ENCODE measurements at regions not wholly inside any gene's neighbourhood (a gene's known extent, or its start where the extent isn't known, plus 50 kb on each side); places are given as distances from the start of the nearest gene placed in this dataset.

DNA sequence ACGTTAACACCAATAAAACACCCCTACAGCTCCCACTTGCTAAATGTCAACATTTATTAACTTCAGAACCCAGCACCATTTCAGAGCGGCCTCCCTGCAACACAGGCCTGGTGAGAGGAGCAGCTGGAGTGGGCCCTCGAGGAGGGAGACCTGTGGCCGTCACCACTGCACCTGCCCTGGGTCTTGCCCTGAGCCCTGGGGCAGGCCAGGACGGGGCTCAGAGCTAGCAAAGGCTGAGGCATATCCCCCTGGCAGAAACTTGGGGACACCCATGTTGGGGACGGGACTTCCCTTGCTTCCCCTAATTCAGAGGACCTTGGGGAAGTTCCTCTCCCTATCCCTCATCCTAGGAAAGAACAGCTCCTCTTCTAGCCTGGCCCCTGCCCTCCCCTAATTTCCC lies 137.3 kb upstream of the THY1 start:
- TF ChIP-seq GATA3 (IDR thresholded peaks at IDR 0.05; ENCODE audit: low read depth, low read length), result no peak
- no peak for TF ChIP-seq GATA2 (IDR thresholded peaks at IDR 0.05; ENCODE audit: low read depth, low read length)

DNA sequence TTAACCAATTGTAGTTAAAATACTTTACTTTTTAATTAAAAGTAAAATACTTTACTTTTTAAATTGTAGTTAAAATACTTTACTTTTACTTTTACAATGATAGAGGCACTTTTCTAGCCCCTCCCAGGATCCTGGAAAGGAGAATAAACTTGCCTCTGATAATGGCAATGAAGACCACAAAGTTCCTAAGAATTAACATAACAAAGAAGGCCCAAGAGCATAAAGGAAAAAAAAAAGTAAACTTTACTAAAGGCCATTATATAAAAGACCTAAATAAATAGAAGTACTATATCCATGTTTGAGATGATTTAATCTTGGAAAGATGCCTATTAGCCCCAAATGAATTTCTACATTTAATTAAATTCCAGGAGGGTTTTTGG lies 129.1 kb upstream of the THY1 start:
- TF ChIP-seq GATA2 (IDR thresholded peaks at IDR 0.05; ENCODE audit: low read depth, low read length), result no peak
- no peak for TF ChIP-seq GATA3 (IDR thresholded peaks at IDR 0.05; ENCODE audit: low read depth, low read length)

DNA sequence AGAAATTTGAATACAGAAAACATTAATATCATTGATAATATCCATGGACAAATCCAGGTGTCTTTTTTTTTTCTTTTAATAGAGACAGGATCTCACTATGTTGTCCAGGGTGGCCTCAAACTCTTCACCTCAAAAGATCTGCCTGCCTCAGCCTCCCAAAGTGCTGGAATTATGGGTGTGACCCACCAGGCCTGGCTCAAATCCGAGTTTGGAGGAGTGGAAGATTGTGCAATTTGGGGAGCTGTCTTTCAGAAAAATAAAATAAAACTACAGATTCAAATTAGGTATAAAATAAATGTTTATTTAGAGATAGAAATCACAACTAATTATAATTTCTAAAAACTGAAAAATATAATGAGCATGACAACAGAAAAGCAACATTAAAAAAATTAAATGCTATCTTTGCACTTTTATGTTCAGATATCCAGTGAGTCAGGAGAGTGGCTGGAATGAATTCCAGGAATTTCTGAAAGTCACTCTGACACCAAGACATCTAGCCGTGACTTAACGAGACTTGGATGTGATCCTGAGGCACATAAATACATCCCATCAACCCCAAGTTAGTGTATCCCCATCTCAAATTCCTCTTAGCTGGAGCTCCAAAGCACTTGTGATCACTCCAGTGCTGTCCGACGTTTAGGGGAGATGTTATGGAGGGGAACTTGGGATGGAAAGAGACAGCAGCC lies 128.6 kb upstream of the THY1 start:
- TF ChIP-seq GATA3 (IDR thresholded peaks at IDR 0.05; ENCODE audit: low read depth, low read length) (no peak), GATA2 (IDR thresholded peaks at IDR 0.05; ENCODE audit: low read depth, low read length) (no peak)

DNA sequence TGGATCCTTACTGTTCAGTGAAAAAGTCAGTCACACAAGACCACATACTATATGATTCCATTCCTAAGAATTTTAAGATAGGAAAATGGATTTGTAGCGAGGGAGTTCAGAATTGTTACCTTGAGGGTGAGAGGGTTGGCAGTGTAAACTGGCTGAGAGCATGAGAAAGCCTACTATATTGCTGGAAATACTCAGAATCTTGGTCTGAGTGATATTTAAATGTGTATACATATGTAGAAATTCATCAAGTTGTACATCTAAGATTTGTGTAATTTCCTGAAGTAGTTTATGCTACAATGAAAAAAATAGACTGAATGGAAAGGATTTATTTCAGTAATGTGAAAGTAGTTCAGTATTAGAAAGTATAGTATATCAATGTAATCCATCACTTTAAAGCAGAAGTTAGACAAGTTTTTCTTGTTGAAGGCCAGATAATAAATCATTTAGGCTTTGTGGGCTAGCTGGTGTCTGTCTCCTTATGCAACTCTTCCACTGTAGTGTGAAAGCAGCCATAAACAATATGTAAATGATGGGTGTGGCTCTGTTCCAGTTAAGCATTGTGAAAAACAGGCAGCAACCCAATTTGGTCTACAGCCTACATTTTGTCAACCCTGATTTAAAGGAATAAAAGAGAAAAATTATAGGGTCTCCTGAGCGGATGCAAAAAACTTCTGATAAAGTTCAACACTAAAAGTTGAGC lies 127.2 kb upstream of the THY1 start:
- no peak for TF ChIP-seq GATA2 (IDR thresholded peaks at IDR 0.05; ENCODE audit: low read depth, low read length)
- TF ChIP-seq GATA3 (IDR thresholded peaks at IDR 0.05; ENCODE audit: low read depth, low read length), result no peak

DNA sequence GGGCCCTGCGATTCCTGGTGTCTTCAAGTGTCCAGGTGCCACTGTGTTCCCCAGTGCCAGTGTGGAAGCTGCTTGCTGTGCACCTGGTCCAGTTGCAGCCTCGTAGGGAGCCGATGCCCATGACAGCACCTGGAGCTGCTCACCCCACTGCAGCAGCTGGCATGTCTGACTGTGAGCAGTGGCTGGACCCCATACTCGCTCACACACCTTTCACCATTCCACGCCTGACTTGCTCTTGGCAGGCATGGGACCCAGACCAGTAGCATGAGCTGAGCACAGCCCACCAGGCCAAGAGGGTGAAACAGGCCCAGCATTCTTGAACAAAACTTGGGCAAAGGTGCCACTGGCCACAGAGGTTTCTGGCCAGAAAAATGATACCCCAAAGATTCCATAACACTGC lies 124.5 kb upstream of the THY1 start:
- TF ChIP-seq GATA3 (IDR thresholded peaks at IDR 0.05; ENCODE audit: low read depth, low read length) (no peak), GATA2 (IDR thresholded peaks at IDR 0.05; ENCODE audit: low read depth, low read length) (no peak)

DNA sequence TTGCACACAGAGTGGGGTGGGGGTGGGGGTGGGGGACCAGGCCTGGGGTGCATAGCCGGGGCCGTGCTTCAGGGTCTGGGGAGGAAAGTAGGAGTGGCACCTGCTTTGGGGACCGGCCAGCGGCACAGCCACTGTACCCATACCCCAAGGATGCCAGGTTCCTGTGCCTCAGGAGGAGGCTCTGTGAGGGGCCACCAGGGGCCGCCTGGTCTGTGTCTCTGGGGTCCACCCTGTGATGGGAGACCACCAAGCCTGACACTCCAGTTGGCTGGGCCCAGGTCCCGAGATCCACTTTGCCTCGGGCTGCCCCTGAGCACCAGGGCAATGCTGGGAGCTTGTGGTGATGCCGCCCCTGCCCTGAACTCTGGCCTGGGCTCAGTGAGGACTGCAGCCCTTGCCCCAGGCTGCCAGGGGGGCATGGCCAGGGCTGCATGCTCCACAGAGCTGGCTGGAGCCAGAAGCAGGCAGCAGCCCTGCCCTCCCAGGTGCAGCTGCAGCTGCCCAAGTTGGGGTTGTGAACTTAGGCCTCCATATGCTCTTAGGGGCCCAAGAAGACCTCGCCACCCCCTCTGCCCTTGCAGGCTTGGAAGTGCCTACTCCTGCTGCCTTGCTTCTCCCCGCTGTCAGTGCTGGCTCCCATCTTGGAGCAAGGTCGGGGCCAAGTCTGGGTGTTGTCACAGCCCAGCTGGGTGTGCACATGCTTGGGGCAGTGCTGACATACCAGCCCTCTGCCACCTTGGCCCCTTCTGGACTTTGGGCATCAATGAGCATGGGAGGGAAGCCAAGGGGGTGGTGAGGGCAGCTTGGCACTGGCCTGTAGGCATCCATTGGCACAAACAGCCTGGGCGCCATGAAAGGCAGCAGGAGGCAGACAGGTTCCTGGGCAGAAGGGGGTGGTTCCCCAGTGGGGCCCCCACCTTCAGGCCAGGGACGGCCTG lies 123.3 kb upstream of the THY1 start:
- no peak for TF ChIP-seq GATA2 (IDR thresholded peaks at IDR 0.05; ENCODE audit: low read depth, low read length)
- no peak for TF ChIP-seq GATA3 (IDR thresholded peaks at IDR 0.05; ENCODE audit: low read depth, low read length)

DNA sequence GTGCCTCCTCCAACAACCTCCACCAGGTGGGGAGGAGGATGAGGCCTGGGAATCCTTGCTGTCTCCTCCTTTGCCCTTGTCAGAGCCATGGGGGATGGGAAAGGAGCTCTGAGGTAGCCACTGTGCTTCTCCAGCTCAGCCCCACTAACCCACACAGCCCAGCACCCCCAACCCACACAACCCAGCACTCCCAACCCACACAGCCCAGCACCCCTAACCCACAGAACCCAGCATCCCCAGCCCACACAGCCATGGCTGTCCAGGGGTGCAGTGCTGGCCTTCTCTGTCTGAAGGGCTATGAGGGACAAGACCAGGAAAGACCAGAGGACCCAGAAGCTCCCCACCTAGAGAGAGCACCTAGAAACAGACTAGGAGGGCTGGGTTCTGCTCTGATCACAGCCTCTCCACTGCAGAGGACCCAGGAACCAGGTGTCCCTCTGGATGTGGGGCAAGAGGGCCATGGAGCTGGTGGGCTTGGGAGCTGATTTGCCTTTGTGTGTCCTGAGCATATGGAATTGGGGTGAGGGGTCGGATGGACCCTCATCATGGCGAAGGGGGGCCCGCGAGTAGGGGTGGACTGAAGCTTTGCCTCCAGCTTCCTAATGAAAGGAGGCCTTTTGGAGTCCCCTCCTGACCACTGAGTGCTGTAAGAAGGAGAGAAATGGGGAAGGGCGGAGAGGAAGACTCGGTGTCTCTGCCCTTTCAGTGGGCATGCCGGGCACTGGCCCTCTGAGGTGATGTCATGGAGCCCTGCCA lies 117.6 kb upstream of the THY1 start:
- TF ChIP-seq GATA3 (IDR thresholded peaks at IDR 0.05; ENCODE audit: low read depth, low read length) (no peak), GATA2 (IDR thresholded peaks at IDR 0.05; ENCODE audit: low read depth, low read length) (no peak)

DNA sequence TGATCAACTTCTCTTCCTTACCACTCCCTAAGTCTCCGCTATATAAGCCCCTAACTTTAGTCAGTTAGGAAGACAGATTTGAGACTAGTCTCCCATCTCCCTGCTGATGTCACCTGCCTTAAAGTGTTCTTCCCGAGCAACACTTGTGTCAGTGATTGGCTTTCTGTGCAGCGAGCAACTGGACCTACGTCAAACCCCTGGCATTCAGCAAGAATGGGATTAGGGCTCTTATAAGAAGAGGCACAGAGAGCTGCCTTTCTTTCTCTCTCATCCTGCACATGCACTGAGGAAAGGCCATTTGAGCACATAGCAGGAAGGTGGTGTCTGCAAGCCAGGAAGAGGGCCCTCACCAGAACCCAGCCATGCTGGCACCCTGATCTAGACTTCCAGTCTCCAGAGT lies 116.6 kb upstream of the THY1 start:
- TF ChIP-seq GATA2 (IDR thresholded peaks at IDR 0.05; ENCODE audit: low read depth, low read length) (no peak), GATA3 (IDR thresholded peaks at IDR 0.05; ENCODE audit: low read depth, low read length) (no peak)

DNA sequence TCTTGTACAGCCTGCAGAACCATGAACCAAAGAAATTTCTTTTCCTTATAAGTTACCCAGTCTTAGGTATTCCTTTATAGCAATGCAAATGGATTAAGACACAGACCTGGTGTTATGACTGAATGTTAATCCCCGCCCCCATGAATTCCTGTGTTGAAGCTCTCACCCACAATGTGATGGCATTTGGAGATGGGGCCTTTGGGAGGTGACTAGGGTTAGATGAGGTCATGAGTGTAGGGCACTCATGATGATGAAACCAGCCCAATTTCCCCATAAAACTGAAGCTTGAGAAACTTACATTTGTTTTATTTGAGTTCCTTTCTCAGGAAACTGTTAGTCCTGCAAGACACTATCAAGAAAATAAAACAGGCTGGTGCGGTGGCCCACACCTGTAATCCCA lies 115.8 kb upstream of the THY1 start:
- TF ChIP-seq GATA3 (IDR thresholded peaks at IDR 0.05; ENCODE audit: low read depth, low read length), result no peak
- TF ChIP-seq GATA2 (IDR thresholded peaks at IDR 0.05; ENCODE audit: low read depth, low read length), result no peak

DNA sequence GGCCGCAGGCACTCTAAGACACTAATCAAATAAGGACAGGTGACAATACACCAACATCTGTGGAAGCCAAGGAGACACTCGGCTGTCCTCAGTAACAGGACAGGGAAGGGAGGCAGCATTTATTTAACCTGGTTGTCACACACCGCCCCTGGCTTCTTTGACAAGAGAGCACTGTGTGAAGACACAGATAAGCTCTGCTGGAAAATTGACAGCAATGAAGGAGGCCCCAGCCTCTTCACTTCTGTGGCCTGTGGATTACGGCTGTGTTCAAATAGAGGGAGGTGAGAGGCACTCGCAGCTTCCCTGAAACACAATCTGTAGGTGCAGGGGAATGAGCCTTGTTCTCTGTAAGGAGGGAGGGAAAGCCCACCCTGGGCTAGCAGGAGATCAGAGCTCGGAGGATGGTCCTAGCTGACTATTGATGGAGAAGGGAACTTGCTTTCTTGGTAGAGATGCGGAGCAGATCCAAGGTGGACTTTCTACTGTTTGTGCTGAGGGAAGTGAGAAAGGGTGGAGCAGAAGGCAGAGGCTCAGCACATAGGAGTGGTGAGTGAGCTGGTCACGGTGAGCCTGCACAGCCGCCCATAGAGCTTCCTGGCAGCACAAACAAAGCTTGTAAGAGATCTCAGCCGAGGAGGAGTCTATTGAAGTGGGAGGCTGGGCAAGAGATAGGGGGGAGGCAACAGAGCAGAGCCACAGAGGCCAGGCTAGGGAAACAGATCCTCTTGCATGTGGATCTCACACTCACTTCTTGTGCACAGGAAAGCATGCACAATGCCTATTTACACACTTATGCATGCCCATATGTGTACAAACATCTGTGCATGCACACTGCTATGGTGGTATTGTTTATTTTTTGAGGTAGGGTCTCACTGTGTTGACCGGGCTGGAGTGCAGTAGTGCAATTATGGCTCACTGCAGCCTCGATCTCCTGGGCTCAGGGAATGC lies 114.6 kb upstream of the THY1 start:
- TF ChIP-seq GATA2 (IDR thresholded peaks at IDR 0.05; ENCODE audit: low read depth, low read length) (no peak), GATA3 (IDR thresholded peaks at IDR 0.05; ENCODE audit: low read depth, low read length) (no peak)

DNA sequence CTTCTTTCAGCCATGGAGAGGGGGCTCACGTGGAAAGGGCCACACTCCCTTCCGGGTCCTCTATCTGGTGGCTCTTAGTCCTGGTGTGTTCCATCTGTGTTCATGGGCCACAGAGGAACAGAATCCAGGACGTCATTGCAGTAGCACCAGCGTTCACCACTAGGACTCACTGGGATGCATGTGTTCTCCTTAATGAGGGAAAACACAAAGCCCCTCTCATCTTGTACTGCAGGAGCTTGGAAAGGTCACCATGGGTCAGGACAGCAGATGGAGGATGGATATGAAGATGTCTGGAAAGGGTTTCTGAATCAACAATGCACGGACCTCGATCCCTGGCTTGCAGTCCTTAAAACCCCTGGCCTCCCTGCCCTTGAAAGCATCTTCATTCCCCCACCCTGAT lies 113.8 kb upstream of the THY1 start:
- no peak for TF ChIP-seq GATA3 (IDR thresholded peaks at IDR 0.05; ENCODE audit: low read depth, low read length)

DNA sequence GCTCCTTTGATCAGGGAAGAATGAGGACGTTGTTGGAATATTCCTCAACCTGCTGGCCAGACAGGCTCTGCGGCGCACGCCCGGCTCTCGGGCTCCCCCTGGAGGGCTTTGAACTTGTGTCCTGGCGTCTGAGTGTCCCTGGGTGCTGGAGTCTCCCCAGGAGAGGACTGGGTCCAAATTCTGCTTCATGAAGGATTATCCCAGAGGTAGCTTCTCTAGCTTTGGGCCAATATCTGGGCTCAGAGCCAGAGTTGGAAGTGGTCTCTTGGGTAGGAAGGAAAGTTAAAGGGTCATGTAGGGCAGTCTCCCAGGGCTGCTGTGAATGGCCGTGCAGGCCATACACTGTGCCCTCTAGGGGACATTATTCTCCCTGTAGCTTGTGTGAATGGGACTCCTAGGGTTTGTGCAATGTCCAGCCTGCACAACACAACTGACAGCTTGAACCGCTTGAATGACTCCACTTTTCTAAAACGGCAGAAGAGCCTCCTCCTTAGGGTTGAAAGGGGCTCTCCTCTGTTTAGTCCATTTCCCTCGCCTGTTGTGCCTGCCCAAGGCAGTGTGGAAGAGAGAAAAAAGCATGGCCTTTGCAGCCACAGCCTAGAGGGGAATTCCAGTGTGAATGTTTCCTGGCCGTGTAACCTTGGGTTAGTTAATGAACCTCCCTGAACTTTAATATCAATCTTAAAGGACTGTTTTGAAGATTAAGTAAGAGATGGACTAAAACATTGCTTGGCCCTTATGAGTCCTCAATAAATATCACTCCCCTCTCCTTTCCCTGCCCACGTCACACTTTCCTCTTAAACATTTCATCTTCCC lies 111.2 kb upstream of the THY1 start:
- no peak for TF ChIP-seq GATA2 (IDR thresholded peaks at IDR 0.05; ENCODE audit: low read depth, low read length)
- no peak for TF ChIP-seq GATA3 (IDR thresholded peaks at IDR 0.05; ENCODE audit: low read depth, low read length)
